MM.1S (cell line): ENCODE measurements at regions not wholly inside any gene's neighbourhood (a gene's known extent, or its start where the extent isn't known, plus 50 kb on each side); places are given as distances from the start of the nearest gene placed in this dataset.

Experiments used
- DNase-seq: peaks from one replicate; pipeline ENCODE4 v3.0.0-alpha.2; 2015
- H2AFZ ChIP-seq: fragments of 300-600 bp; sonication (generic); 2 replicates; pipeline ENCODE4 v1.6.0; 2016; ENCODE audit warnings: antibody characterized with exemption, low read length
- H3F3A ChIP-seq: fragments of 300-600 bp; sonication (generic); 2 replicates; pipeline ENCODE4 v1.6.1; 2016; ENCODE audit warnings: mild to moderate bottlenecking, antibody characterized with exemption, low read length, moderate library complexity, mixed read lengths; ENCODE audit not compliant: insufficient read depth
- H3K27ac ChIP-seq: fragments of 300-600 bp; sonication (generic); 2 replicates; pipeline ENCODE4 v1.5.1; 2016; ENCODE audit warnings: mild to moderate bottlenecking, low read length
- H3K27me3 ChIP-seq: fragments of 300-600 bp; sonication (generic); replicated peaks from 2 replicates; pipeline ENCODE4 v1.6.0; 2016; ENCODE audit warnings: low read length; ENCODE audit not compliant: insufficient read depth
- H3K36me3 ChIP-seq: fragments of 300-600 bp; sonication (generic); replicated peaks from 2 replicates; pipeline ENCODE4 v1.6.1; 2016; ENCODE audit warnings: mild to moderate bottlenecking, low read length, mixed read lengths; ENCODE audit not compliant: insufficient read depth
- H3K4me1 ChIP-seq: fragments of 300-600 bp; sonication (generic); 2 replicates; pipeline ENCODE4 v1.6.1; 2016; ENCODE audit warnings: low read length, mixed read lengths
- H3K4me2 ChIP-seq: fragments of 300-600 bp; sonication (generic); 2 replicates; pipeline ENCODE4 v1.6.0; 2016; ENCODE audit warnings: low read depth, low read length
- H3K4me3 ChIP-seq: fragments of 300-600 bp; sonication (generic); 2 replicates; pipeline ENCODE4 v1.5.1; 2016; ENCODE audit warnings: low read length, mixed read lengths
- H3K79me2 ChIP-seq: fragments of 300-600 bp; sonication (generic); 2 replicates; pipeline ENCODE4 v1.6.1; 2016; ENCODE audit warnings: mixed run types, low read length, mixed read lengths
- H3K9ac ChIP-seq: fragments of 300-600 bp; sonication (generic); 2 replicates; pipeline ENCODE4 v1.6.1; 2016; ENCODE audit warnings: low read length, mixed read lengths
- H3K9me2 ChIP-seq: fragments of 300-600 bp; sonication (generic); replicated peaks from 2 replicates; pipeline ENCODE4 v1.6.1; 2016; ENCODE audit warnings: mild to moderate bottlenecking, low read length, mixed read lengths; ENCODE audit not compliant: insufficient read depth
- H3K9me3 ChIP-seq: fragments of 300-600 bp; sonication (generic); replicated peaks from 2 replicates; pipeline ENCODE4 v1.6.1; 2016; ENCODE audit warnings: mild to moderate bottlenecking, low read length, mixed read lengths; ENCODE audit not compliant: insufficient read depth
- H4K20me1 ChIP-seq: fragments of 300-600 bp; sonication (generic); 2 replicates; pipeline ENCODE4 v1.6.1; 2016; ENCODE audit warnings: mild to moderate bottlenecking, low read length, moderate library complexity, mixed read lengths; ENCODE audit not compliant: insufficient read depth
- EZH2 ChIP-seq: fragments of 300-600 bp; sonication (generic); optimal IDR thresholded peaks from 2 replicates; pipeline ENCODE3; 2017; ENCODE audit warnings: low read depth, mild to moderate bottlenecking, antibody characterized with exemption, low read length, mixed read lengths
- EZH2phosphoT487 ChIP-seq: fragments of 300-600 bp; sonication (generic); IDR thresholded peaks from 2 replicates; pipeline ENCODE4 v1.6.1; 2018; ENCODE audit warnings: antibody characterized with exemption, low read length
- TF ChIP-seq, protein P1 (sequence below): fragments of 300-600 bp; sonication (generic); IDR thresholded peaks from 2 replicates; pipeline ENCODE4 v1.5.1; 2016; ENCODE audit warnings: antibody characterized with exemption, low read length, mixed read lengths

DNA sequence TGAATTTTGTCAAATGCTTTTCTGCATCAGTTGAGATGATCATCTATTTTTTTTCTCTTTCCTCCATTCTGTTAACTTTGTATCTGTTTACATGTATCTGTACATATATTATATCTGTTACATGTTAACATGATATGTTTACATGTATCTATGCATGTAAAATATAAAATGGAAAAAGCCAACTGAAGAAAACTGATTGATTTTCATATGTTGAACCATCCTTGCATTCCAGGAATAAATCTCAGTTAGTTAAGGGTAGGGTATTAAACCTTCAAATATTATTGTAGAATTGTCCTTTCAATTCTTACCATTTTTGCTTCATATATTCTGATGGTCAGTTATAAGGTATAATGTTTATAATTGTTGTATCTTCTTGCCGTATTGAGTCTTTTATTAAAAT lies 336.1 kb downstream of the ZFHX3 start:
- H3K9me2 ChIP-seq = no peaks in the 10 kb centered on the region
- no peak for TF ChIP-seq EZH2
- TF ChIP-seq, protein P1, sequence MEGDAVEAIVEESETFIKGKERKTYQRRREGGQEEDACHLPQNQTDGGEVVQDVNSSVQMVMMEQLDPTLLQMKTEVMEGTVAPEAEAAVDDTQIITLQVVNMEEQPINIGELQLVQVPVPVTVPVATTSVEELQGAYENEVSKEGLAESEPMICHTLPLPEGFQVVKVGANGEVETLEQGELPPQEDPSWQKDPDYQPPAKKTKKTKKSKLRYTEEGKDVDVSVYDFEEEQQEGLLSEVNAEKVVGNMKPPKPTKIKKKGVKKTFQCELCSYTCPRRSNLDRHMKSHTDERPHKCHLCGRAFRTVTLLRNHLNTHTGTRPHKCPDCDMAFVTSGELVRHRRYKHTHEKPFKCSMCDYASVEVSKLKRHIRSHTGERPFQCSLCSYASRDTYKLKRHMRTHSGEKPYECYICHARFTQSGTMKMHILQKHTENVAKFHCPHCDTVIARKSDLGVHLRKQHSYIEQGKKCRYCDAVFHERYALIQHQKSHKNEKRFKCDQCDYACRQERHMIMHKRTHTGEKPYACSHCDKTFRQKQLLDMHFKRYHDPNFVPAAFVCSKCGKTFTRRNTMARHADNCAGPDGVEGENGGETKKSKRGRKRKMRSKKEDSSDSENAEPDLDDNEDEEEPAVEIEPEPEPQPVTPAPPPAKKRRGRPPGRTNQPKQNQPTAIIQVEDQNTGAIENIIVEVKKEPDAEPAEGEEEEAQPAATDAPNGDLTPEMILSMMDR = no peak
- no peaks in the 10 kb centered on the region for H4K20me1 ChIP-seq
- H3K4me3 ChIP-seq = no peak overlapping the region
- no peak overlapping the region for H3K27ac ChIP-seq
- no peak overlapping the region for H3K9ac ChIP-seq
- H3F3A ChIP-seq = no peaks in the 10 kb centered on the region
- H3K4me2 ChIP-seq = no peak overlapping the region
- H3K4me1 ChIP-seq = no peaks in the 10 kb centered on the region
- H3K79me2 ChIP-seq = no peaks in the 10 kb centered on the region
- DNase-seq = no peak
- H2AFZ ChIP-seq = no peak overlapping the region
- no peaks in the 10 kb centered on the region for H3K27me3 ChIP-seq
- H3K9me3 ChIP-seq = no peaks in the 10 kb centered on the region
- H3K36me3 ChIP-seq = no peaks in the 10 kb centered on the region

DNA sequence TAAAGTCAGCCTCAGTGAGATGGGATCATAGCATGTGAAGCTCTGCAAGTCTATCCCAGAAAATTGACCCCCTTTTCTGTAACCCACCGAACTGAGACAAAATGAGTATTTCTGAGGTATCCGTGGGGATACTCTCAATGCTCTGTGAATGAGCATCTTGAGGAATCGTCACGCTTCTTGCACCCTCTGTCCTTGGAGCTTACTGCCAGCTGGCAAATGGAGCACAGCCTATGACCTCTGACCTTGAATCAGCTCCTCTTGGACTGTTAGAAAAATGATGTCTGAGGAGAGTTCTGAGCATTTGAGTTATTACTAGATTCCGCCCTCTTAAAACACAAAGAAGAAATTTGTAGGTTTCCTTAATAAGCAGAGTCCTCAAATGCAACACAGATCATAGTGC lies 342.1 kb downstream of the ZFHX3 start:
- no peak overlapping the region for H3K4me3 ChIP-seq
- no peak overlapping the region for H3K27ac ChIP-seq
- no peaks in the 10 kb centered on the region for H3K9me3 ChIP-seq
- no peak overlapping the region for H3K9ac ChIP-seq
- no peak for TF ChIP-seq EZH2
- TF ChIP-seq, protein P1 = no peak
- TF ChIP-seq EZH2phosphoT487 = no peak
- no peak overlapping the region for H2AFZ ChIP-seq
- H3K79me2 ChIP-seq = no peaks in the 10 kb centered on the region
- no peaks in the 10 kb centered on the region for H3K9me2 ChIP-seq
- H3F3A ChIP-seq = no peaks in the 10 kb centered on the region
- no peaks in the 10 kb centered on the region for H3K27me3 ChIP-seq
- no peaks in the 10 kb centered on the region for H4K20me1 ChIP-seq
- no peaks in the 10 kb centered on the region for H3K36me3 ChIP-seq
- DNase-seq = no peak
- H3K4me1 ChIP-seq = no peaks in the 10 kb centered on the region
- no peak overlapping the region for H3K4me2 ChIP-seq

DNA sequence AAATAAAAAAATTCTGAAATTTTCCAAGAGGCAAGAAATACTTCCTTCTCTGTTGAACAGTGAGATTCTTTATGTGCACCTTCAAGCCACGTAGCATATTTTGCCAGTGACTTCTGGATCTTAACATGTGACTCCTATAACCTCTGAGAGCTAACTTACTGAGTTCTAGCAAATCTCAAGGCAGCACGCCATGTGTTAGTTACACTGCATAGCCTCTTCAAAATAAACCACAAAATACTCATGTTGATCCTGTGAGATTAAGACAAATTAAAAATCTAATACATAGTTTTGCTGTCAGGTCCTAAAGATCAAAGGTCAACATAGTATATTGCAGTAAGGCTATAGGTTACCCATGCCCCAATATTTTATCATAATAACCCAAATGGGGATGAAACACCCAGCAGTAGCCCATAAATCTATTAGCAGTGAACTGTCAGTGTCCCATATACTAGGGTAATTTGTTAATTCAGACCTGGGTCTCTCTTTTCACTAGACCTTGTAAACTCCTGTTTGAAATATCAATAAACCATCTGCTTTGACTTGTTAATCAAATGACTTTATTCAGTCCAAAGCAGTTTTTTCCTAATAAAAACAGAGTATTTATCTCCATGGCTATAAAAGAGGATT lies 343.1 kb downstream of the ZFHX3 start:
- Histone ChIP-seq H2AFZ (no peak overlapping the region), H3K79me2 (no peaks in the 10 kb centered on the region), H3K9ac (no peak overlapping the region), H3K4me3 (no peak overlapping the region), H3K36me3 (no peaks in the 10 kb centered on the region), H3K9me3 (no peaks in the 10 kb centered on the region), H3K27me3 (no peaks in the 10 kb centered on the region), H3K4me2 (no peak overlapping the region), H4K20me1 (no peaks in the 10 kb centered on the region), H3K9me2 (no peaks in the 10 kb centered on the region), H3K27ac (no peak overlapping the region), H3K4me1 (no peaks in the 10 kb centered on the region), H3F3A (no peaks in the 10 kb centered on the region)
- no peak for TF ChIP-seq EZH2
- no peak for TF ChIP-seq EZH2phosphoT487
- DNase-seq = no peak

DNA sequence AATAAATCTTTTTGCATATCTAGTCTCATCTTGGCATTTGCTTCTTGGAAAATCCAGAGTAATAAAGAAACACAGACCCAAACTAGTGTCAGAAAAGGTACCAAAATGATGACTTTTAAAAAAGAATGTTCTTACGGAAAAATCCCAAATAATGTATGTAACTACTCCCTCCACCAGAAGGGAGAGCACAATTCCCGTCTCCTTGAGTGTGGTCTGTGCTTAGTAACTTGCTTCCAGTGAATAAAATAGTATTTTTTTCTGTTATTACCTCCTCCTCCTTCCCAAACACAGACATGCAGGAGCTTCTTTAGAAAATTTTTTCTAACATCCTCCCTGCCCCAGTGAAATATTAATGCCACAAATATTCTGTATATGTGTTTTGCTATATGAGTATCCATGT lies 358.1 kb downstream of the ZFHX3 start:
- Histone ChIP-seq H3F3A (no peaks in the 10 kb centered on the region), H3K79me2 (no peaks in the 10 kb centered on the region), H3K9me3 (no peaks in the 10 kb centered on the region), H3K9me2 (no peaks in the 10 kb centered on the region), H2AFZ (no peak overlapping the region), H3K27ac (no peak overlapping the region), H3K36me3 (no peaks in the 10 kb centered on the region), H3K4me2 (no peak overlapping the region), H3K27me3 (no peaks in the 10 kb centered on the region), H4K20me1 (no peaks in the 10 kb centered on the region), H3K4me1 (no peaks in the 10 kb centered on the region), H3K9ac (no peak overlapping the region), H3K4me3 (no peak overlapping the region)
- TF ChIP-seq EZH2phosphoT487 = no peak
- TF ChIP-seq EZH2 = no peak
- TF ChIP-seq, protein P1 = no peak
- DNase-seq = no peak
